GM19023 (cell line): ENCODE measurements at regions not wholly inside any gene's neighbourhood (a gene's known extent, or its start where the extent isn't known, plus 50 kb on each side); places are given as distances from the start of the nearest gene placed in this dataset.
"Not testable (repeated sequence)": the region's sequence is repeated elsewhere in the genome, so short reads cannot be mapped to it uniquely, and the experiment has no call there.

Experiments
- ATAC-seq: cut with Tn5 transposase; IDR thresholded peaks from one replicate; pipeline ENCODE4 v1.9.1; 2021; ENCODE audit warnings: mild to moderate bottlenecking, moderate library complexity; ENCODE audit not compliant: unreplicated experiment

DNA sequence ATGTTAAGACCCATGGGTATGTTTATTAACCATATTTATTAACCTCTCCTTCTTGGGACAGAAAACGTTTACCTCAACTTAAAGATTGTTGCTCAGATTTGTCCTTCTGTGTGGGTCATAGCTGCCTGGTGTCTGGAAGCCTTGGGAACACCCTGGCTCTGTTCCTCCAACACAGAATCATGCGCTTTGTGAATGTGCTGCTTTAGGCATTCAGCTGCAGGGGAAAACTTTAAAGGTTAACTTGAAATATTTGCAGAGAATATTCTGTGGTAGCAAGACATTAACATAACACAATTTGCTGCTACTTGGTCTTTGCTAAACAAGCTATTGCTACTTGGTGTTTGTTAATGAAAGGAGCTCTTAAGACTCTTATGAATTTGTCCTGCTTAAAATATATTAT, 50.5 kb upstream of the THOC3 start:
- ATAC-seq = not testable (repeated sequence)

GRCh38 chr5:176020852-176021251, 52.7 kb upstream of the THOC3 start:
- not testable (repeated sequence) for ATAC-seq

GRCh38 chr5:176023535-176023934, 55.4 kb upstream of the THOC3 start:
- not testable (repeated sequence) for ATAC-seq

DNA sequence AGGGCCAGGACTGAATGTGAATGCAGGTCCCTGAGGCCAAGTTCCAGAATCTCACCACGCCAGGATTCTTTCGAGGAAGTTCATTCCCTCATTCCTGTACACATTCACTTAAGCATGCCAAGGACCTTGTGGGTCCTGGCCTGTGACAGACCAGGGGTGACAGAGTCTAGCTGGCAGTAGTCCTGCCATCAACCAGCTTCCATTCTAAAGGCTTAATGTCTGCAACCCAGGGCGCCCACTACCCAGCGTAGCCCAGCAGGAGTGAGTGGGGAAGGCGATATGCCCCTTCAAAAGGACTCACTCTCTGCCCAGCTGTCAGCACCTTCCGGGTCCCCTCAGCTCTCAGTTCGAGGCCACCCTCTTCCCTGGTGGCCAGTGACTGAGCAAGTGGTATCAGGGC, 61.3 kb upstream of the THOC3 start:
- not testable (repeated sequence) for ATAC-seq

DNA sequence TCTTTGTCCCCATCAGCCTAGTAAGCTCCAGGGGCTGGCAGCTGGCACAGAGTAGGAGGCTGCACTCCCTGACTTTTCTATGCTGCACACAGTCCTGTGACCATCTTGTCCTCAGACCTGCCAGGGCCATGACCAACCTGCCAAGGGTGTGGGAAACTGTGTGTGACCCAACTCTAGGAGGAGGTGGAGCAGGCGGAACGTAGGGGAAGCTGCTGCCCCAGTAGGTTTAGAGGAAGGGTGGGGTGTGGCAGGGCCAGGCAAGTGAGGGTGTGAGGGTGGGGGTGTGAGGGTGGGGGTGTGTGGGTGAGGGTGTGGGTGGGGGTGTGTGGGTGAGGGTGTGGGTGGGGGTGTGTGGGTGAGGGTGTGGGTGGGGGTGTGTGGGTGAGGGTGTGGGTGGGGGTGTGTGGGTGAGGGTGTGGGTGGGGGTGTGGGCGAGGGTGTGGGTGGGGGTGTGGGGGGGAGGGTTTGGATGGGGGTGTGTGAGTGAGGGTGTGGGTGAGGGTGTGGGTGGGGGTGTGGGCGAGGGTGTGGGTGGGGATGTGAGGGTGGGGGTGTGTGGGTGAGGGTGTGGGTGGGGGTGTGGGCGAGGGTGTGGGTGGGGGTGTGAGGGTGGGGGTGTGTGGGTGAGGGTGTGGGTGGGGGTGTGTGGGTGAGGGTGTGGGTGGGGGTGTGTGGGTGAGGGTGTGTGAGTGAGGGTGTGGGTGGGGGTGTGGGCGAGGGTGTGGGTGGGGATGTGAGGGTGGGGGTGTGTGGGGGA, 62.4 kb upstream of the THOC3 start:
- not testable (repeated sequence) for ATAC-seq

GRCh38 chr5:176031118-176031510, 63.0 kb upstream of the THOC3 start:
- ATAC-seq = not testable (repeated sequence)

DNA sequence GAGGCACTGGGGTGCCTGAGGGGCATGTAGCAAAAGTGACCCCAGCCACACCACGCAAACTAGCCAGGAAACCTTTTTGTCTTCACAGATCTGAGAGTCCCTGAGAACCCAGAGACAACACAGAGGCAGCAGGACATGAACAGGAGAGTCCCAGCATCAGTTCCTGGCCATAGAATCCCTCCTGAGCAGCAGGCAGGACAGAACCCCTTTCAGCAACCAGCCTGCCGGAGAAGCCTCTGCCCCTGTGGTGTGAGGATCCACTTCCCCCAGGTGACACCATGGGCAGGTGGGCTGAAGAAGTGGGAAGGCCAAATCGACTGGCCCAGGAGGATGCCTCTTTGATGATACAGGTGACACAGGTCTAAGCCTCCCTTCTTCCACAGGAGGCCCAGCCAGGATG, 65.1 kb upstream of the THOC3 start:
- not testable (repeated sequence) for ATAC-seq

DNA sequence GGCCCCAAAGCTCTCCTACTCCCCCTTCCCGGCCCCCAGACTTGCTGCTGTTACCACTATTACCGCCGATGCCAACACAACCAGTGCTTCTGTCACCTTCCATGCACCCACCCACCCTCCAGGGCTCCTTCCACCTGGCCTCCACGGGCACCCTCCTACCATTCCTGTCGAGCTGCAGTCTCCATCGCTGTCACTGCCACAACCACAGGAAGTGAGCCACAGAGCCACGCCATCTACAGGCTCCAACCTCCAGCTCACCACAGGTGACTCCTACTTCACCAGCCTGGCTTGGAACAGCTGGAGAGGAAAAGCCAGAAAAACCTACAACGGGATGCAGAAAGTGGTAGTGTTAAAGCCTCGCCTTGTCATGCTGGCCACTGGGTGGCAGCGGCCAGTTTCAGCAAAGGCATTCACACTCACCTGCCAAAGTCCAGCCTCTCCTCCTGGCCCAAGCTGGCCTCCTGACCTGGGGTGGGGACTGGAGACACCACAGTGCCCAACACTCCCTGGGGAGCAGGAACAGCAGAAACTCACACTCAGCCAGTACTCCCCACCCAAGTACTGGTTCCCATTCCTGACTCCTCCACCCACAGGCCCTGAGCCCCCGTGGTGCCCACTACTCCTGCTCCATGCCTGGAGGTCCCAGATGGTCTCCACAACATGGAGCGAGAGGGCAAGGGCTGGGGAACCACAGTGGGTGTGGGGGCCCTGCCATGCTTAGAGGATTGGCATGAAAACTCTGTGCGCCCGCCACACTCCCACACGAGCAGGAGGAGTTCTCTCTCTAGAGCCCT, 66.5 kb upstream of the THOC3 start:
- not testable (repeated sequence) for ATAC-seq

DNA sequence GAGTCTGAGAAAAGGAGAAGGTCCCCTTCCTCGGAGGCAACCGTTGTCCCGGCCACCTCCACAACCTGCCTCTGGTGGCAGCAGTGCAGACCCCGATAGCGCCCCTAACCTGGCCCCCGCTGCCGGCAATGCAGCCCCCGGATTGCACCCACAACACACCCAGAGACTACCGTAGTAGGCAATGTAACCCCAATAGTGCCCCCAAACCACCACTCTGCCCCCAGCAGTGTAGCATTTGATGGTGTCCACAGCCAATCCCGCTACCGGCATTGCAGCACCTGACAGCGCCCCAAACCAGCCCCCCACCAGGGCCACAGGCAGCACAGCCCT, 67.1 kb upstream of the THOC3 start:
- not testable (repeated sequence) for ATAC-seq

- not testable (repeated sequence) for ATAC-seq
Measured at GRCh38 chr5:176035816-176036308, 67.7 kb upstream of the THOC3 start.

DNA sequence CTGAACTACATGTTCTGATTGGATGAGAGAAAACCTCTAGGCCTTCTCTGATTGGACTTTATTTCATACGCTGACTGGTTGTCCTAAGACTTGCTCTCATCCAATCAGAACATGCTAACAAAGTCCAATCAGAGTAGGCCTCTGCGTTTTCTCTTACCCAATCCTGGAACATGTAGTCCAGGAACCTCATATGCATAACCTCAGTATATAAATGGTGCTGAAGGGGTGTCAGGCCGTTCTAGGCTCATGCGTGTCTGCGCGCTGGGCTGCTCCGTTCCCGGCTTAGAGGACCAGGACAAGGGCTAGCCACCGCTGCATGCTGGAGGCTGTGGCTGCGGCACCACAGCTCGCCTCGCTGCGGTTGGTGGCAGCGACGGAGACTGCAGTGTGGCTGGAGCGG, 68.3 kb upstream of the THOC3 start:
- not testable (repeated sequence) for ATAC-seq

DNA sequence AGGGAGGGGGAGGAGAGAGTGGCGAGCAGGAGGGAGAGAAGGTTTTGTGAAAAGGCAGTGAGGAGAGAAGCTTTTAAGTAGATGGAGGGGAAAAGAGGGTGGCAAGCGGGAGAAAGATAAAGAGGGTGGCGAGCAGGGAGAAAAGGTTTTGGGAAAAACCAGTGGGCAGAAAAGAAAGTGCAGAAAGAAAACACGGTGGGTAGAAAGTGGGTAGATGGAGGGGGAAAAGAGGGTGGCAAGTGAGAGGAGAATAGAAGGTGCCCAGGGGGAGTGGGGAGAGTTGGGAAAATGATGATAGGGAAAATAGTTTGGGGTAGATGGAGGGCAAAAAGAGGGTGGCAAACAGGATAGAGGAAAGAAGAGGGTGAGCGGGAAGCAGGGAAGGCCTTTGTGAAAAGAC, 69.1 kb upstream of the THOC3 start:
- ATAC-seq = not testable (repeated sequence)

GRCh38 chr5:176040105-176040801, 72.1 kb upstream of the THOC3 start:
- not testable (repeated sequence) for ATAC-seq

DNA sequence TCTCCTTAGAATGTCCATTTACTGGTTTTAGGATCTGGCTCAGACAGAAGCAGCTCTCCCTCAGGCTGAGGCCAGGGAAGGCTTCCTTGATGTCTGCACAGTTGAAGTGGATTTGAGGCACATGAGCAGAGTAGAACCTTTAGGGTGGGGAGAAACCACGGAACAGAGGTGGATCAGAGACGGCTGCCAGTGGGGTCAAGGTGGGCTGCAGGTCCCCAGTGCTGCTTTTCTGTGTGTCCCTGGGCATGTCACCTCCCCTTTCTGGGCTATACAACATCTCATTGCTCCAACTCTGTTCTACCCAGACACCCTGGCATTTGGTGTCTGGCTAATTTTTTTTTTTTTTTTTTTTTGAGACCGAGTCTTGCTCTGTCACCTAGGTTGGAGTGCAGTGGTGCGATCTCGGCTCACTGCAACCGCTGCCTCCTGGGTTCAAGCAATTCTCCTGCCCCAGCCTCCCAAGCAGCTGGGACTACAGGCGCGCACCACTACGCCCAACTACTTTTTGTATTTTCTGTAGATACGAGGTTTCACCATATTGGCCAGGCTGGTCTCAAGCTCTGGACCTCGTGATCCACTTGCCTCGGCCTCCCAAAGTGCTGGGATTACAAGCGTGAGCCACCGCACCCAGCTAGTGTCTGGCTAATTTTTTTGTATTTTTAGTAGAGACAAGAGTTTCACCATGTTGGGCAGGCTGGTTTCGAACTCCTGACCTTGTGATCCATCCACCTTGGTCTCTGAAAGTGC, 73.3 kb upstream of the THOC3 start:
- not testable (repeated sequence) for ATAC-seq

GRCh38 chr5:176042020-176042658, 74.0 kb upstream of the THOC3 start:
- not testable (repeated sequence) for ATAC-seq

GRCh38 chr5:176043252-176043829, 75.2 kb upstream of the THOC3 start:
- not testable (repeated sequence) for ATAC-seq

DNA sequence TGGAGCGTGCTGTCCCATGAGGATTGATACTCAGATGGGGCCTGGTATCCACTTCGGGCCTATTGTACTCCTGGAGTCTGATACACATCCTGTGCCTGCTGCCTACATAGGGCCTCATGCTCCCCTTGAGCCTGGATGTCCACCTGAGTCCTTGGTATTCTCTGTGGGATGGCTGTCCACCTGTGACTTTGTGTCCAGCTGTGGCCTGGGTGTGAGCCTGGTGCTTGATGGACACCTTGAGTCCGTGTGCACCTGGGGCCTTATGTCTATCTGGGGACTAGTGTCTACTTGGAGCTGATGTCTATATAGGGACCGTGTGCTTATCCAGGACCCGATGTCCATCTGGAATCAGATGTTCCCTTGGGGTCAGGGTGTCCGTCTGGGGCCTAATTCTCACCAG, 75.9 kb upstream of the THOC3 start:
- not testable (repeated sequence) for ATAC-seq

GRCh38 chr5:176044431-176044830, 76.3 kb upstream of the THOC3 start:
- not testable (repeated sequence) for ATAC-seq

DNA sequence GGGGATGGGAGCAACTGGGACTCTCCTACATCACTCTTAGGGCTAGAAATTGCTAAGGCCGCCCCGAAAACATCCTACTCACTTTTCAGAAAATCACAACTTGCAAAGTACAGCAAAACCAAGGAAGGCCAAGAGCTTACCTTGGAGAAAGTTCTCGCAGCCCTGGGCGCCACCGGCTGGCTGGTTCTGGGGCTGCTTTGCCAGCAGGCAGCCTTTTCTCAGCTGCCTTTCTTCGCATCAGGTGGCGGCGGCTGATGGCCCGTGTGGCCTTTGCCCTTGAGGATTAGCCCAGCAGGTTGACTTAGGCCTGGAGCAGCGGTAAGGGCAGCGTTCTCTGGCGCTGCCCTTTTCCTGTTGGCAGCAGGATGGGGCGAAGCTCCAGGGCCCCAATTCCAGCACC, 77.3 kb upstream of the THOC3 start:
- not testable (repeated sequence) for ATAC-seq

GRCh38 chr5:176048671-176049070, 80.6 kb upstream of the THOC3 start:
- ATAC-seq = not testable (repeated sequence)
